Activated naive CD4-positive, alpha-beta T cell treated with Interleukin-2 at 50 U/mL for 16 hours (primary cell): ENCODE measurements at regions not wholly inside any gene's neighbourhood (a gene's known extent, or its start where the extent isn't known, plus 50 kb on each side); places are given as distances from the start of the nearest gene placed in this dataset.
"Not testable (repeated sequence)": the region's sequence is repeated elsewhere in the genome, so short reads cannot be mapped to it uniquely, and the experiment has no call there.

ENCODE experiments used
- DNase-seq: peaks from one replicate; pipeline ENCODE4 v3.0.0-alpha.2; 2020

DNA sequence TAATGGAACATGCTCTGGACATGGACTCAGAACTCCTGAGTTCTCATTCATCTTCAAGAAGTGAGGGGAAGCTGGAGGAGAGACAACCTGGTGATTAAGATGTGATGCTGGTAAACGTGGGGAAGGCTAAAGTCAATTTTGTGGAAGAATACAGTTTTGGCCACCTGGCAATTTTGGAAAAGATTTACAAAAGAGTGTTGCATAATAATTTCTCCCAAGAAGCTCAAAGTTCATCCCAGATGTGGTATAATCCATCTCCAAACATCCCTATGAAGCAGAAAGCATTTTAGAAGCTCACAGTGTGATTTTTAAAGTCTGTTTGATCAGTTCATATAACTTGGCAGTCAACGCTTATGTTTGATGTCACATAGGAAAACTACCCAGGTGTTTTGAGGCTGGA, 208.7 kb downstream of the LMX1A start:
- DNase-seq: no peak

DNA sequence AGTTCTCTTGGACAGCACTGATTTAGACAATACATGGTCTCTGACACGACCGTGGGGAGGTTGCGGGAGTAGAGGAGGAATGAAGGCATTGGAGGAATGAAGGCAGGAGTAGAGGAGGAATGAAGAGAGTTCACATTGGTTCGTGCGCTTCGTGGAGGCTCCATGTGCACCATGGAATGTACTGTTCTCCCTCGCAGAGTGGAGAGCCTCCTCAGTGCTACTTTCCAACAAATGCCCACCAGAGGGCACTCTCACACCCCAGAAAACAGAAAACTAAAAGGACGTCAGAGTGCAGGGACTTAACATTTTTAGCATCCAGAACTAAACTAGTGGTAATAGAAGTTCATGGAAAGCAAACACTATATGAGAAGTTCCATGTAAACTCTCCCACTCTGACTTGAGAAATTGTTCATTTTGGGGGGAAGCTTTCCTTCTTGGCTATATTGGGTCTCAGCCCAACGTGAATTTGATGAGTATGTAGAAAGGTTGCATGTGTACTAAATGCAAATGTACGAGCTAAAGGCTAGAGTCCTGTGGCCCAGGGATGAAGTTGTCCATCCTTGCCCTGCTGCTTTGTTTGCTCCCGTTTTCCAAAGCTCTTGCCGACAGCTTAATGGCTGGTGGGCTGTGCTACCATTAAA, 211.6 kb downstream of the LMX1A start:
- peak; percentile 10 for DNase-seq

DNA sequence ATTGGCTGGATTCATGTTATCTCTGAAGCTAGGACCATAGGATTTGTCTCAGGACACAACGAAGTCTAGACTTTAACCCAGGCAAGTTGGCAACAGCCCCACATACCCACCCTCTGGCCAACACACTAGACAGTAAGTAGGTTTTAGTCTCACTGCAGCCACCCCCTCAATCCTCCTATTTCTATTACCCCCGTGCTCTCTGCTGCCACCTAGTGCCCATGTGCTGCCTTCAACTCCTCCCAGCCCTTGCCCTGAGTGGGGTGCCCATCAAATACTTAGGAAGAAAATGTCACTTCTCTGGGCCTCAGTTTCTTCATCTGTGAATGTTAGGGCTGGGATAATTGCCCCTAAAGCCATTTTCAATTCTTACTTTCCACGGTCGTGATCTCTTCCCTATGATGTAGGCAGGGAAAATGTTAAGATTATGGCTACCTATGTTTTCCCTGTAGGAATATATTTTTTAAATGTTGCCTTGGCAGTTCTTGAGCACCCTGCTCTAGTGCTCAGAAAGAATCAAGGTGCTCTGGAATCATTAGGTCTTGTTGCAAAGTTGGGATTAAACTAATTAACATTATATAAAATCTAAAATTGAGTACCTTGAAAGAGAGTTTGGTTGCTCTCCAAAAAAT, 213.0 kb downstream of the LMX1A start:
- DNase-seq: peak; percentile 5

DNA sequence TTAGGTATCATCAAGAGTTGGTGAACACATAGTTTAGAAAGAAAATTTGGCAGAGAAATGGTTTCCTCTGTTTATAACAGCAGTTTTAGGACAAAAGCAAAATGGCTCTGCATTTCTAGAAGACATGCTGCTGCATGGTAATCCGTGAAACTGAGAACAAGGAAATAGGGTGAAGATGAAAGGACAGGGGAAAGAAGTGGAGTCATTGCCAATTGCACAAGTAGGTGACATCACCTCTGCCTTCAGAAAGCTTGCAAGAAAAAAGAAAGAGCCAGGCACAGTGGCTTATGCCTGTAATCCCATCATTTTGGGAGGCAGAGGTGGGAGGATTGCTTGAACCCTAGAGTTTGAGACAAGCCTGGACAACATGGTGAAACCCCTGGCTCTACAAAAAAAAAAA, 217.6 kb downstream of the LMX1A start:
- DNase-seq: no peak

DNA sequence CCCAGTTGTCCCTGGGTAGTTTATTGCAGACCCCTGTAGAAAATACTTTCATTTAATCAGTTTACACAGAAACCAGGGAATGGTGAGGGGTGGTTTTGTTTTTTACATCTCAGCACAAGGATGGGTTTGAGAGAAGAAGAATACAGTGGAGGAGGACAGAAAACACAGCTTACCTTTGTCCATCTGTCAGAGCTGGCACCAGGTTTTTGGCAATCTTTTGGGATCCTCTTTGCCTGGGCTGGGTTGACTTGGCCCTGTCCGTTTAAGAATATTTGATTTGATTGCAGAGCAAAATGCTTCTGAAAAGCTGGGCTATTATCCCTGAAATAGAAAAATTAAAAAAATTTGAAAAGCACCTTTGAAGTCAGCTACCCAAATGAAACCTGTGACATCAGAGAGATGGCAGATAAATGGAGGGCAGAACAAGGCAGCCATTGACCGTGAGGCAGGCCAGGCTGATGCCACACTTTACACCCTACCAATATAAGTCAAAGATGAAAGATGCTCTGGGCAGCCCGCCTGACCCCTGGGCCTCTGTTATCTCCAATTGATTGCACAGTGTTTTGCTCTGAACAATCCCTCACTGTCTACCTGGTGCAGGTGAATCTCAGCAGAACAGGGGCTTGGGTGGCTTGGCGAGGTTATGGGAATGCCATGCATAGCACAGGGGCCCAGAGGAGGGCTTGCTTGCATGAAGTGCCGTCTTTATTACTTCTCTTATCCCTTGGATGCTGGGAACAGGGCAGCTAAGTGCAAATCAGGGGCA, 218.8 kb downstream of the LMX1A start:
- DNase-seq: no peak

DNA sequence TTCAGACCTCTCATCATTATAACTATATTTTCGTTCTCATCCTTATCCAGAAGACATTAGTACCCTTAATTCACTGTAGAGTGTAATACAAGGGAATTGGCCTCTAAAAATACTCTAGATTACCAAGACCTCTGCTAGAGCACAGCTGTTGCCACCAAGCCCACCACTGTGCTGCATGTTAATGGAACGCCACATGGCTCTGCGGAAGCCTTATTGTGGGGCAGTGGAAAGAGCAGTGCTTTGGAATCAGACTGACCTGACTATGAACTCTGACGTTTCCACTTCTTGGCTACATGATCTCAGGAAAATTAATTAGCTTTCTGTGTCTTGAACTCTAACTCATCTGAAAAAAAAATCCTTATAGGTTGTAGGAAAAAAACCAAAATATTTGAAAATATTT, 222.1 kb downstream of the LMX1A start:
- no peak for DNase-seq

DNA sequence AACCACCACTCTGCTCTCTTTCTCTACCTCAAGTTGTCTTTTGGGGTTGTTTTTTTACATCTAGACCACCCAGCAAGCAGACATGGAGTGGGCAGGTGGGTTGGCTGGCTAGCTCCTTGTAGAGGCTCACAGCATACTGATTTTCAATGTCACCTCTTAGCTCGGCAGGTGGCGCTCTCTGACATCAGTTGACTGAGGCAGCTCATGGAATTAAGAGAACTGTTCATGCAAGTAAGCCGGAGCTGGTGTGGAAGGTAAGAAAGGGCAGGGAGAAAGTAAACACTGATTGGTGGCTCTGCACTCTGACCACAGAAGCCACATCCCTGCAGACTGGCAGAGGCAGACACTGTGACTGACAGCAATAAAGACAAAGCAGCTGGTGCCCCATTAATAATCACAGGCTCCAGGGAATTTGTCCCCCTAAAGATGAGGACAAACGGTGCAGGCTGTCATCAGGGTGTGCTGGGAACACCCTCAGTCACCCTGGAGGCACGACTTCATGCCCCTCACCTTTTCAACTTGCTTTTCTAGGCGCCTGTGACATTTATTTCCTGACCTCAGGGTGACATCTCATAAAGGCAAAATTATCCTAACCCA, 226.8 kb downstream of the LMX1A start:
- no peak for DNase-seq

DNA sequence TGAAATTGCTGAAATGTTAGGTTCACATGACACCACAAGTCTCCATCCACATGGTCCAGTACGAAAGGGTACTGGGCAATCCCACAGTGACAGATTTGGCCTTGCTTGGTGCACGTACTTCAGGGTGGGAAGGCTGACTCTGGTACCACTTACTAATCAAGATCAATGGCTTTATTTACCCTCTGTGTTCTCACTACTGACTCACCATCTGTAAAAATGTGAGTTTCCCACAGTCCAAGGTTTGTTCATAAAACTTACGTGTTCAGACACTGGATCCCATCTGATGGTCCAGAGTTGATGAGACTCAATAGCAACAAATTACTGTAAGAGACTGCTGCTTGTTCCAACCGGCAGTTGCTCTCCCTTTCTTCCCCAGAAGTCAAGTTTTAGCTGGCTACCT, 231.7 kb downstream of the LMX1A start:
- no peak for DNase-seq

DNA sequence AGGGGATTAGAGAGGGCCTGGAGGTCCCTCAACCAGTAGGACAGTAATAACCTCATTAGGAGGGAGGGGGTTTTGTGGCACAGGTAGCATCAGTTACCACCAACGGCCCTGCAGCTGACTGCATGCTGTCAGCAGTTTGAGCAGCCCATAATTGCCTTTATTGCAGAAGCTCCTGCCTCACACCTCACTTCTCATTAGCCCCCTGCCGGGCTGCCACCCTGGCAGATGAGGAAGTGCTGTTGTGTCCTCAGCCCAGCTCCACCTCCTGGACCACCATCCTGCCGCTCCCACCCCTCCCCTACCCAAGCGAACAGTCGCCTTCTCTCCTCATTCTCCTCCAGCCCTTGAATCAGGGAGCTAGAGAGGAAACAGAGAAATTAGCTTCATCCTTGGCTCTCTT, 237.4 kb downstream of the LMX1A start:
- DNase-seq: no peak

DNA sequence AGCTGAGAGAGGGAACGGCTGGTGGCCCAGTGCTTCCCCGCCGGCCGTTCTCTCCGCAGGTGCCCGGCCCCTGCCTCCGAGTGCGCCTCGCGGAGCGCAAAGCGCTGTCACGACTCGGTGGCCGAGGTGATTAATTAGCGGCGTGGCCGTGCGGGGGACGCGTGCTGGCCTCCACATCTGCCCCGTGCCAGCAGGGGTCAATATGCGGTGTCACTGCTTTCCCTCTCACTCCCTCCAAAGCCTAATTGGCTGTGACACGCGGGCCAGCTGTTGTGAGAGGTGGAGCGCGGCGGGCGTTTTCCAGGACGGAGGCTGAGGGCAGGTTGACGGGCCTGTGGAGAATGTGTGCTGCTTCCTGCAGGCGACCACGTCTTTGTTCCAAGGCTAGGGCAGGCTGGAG, 239.0 kb downstream of the LMX1A start:
- DNase-seq: no peak

DNA sequence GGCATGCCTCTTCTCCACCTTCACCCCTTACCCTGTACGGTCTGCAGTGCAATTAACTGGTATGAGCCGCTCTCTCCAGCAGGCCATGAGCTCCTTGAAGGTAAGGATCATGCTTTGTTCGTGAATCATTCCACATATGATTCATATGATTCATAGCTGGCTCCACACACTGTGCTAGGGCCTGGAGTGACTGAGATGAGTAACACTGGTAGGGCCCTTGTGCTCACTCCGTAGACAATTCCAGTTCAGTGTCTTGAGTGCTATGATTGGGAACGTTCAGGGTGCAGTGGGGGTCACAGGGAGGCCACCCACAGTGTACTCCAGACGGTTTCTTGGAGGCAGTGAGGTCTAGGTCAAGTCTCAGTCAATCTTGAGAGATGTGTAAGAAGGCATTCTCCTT, 239.8 kb downstream of the LMX1A start:
- no peak for DNase-seq

DNA sequence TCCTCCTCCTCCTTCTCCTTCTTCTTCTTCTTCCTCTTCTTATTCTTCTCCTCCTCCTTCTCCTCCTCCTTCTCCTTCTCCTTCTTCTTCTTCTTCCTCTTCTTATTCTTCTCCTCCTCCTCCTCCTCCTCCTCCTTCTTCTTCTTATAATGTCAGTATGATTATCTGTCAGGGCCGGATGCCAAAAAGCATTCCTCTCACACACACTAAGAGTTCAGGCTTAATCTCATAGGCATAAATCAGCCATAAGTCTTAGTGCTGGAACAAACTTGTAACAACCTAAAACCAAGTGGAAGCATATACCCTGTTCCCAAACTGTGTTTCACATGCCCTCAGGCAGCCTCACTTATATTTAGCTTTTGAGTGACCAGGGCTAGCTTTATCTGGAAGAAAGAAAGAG, 240.3 kb downstream of the LMX1A start:
- no peak for DNase-seq

DNA sequence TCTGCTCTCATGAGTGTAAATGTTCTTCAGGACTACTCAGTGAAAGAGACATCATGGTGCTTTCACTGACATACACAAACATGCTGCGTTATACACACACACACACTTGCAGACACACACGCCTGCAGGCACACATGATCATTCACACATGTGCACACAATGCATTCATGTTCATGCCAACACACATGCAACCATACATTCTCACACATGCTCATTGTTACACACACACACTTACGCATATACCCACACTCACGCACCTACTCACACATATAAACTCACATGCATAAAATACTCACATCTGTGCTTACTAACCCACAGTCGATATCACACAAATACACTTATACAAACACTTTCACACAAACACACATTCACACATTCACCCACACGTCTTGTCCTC, 241.6 kb downstream of the LMX1A start:
- no peak for DNase-seq

DNA sequence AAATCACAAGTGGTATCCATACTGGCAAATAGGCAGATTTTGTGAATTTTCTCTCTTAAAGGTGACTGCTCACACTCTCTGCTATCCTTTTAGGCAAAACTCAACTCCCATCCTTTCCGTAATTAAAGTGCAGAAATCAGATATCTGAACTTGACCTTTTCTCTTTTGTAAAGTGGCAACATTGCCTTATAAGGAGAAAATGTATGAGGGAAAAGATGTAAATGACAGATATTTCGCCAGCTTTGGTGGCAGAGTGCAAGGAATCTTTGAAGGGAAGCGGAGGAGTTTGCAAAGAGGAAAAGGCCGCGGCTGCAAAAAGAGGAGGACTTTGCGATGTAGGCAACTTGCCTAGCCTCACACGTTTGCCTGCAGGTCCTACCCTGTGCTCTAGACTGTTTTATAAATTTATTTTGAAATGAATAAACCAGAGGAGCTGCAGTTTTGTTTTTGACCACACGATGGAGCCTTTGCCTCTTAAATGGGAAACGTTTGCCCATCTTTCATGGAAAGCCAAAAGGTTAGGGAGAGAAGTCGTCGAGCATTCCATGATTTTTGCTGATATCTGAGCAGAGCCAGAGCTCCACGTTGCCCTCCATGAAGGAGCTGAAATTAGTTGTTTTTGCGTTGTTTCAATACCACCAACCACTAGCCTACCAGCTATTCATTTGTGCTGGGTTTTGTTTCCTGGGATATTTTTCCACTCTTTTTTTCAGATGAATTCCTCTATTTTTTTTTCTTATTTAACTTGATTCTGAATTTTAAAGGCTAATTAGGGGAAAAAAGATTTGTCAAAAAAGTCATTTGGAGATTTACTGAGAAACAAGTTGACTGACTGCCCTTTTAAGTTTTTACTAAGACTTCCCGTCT, 242.3 kb downstream of the LMX1A start:
- DNase-seq: no peak

DNA sequence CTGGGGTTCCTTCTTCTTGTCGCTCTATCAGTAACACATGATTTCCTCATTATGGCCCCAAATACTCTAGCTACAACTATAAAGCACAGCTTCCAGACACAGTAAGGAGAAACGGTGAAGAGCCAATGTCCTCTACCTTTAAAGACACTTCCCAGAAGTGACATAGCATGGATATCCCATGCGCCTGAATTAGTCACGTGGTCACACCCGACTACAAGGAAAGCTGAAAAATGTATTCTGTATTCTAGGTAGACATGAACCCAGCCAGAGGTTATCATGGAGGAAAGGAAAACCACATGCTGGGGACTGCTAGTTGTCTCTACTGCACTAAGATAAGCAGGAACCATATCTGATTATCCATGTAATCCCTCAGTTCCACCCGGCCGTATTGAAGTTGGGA, 244.3 kb downstream of the LMX1A start:
- no peak for DNase-seq

DNA sequence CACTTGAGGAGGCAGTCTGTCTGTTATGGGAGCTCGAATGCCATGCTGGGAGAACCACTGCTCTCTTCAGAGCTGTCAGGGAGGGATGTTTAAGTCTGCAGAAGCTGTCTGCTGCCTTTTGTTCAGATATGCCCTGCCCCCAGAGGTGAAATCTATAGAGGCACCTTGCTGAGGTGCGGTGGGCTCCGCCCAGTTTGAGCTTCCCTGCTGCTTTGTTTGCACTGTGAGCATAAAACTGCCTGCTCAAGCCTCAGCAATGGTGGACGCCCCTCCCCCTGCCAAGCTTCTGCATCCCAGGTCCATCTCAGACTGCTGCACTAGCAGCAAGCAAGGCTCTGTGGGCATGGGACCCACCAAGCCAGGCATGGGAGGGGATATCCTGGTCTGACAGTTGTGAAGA, 247.5 kb downstream of the LMX1A start:
- DNase-seq: no peak

DNA sequence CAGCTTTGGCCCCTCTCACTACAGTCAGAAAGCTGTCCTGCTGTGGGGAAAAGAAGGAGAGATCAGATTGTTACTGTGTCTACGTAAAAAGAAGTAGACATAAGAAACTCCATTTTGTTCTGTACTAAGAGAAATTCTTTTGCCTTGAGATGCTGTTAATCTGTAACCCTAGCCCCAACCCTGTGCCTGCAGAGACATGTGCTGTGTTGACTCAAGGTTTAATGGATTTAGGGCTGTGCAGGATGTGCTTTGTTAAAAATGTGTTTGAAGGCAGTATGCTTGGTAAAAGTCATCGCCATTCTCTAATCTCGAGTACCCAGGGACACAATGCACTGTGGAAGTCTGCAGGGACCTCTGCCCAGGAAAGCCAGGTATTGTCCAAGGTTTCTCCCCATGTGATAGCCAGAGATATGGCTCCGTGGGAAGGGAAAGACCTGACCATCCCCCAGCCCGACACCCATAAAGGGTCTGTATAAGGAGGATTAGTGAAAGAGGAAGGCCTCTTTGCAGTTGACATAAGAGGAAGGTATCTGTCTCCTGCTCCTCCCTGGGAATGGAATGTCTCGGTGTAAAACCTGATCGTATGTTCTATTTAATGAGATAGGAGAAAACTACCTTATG, 263.9 kb downstream of the LMX1A start:
- not testable (repeated sequence) for DNase-seq

DNA sequence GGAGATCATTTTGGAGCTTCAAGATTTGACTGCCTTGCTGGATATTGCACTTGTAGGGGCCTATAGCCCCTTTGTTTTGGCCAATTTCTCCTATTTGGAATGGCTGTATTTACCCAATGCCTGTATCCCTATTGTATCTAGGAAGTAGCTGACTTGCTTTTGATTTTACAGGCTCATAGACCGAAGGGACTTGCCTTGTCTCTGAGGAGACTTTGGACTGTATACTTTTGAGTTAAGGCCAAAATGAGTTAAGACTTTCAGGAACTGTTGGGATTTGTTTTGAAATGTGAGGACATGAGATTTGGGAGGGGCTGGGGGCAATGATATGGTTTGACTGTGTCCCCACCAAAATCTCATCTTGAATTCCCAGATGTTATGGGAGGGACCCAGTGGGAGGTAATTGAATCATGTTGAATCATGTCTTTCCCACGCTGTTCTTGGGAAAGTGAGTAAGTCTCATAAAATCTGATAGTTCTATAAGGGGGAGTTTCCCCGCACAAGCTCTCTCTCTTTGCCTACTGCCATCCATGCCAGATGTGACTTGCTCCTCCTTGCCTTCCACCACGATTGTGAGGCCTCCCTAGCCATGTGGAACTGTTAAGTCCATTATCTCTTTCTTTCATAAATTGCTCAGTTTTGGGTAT, 276.1 kb downstream of the LMX1A start:
- no peak for DNase-seq

DNA sequence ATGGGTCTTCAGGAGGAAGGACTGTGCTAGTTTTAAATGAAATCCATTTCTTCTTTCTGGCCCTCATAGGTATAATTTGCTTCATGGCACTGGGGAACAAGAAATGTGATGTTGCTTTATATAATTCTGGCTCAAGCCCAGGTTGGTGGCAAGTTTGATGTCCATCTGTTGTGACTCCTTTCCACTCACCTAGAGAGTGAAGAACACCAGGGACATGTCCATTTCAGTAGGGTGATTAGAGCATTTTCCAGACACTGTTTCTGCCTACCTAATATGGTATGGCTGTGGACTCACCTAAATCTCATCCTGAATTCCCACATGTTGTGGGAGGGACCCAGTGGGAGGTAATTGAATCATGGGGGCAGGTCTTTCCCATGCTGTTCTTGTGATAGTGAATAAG, 278.1 kb downstream of the LMX1A start:
- DNase-seq: no peak

DNA sequence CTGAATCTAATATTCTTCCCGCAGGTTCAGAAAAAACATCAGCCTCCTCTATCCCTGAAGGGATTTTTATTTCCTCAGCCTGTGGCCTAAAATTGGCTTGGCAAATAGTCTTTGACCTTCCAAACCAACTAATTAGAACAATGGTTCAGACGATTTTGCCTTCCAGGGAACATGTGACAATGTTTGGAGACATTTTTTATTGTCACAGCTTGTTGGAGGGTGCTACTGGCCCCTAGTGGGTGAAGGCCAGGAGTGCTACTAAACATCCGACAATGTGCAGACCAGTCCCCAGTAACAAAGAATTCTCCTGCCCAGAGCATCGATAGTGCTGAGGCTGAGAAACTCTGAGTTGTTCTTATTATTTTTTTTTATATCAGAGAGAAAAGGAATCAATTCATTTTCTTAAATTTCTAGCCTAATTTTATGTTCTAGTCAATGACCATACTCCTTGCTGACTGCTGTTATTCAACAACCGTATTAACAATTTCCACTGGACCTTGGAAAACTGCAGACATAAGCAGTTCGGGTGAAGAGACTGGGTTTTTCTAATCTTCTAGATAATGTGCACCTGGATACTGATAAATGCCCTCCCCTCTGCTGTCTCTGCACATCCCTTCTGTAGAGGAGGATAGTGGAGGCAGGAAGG, 280.7 kb downstream of the LMX1A start:
- DNase-seq: no peak

DNA sequence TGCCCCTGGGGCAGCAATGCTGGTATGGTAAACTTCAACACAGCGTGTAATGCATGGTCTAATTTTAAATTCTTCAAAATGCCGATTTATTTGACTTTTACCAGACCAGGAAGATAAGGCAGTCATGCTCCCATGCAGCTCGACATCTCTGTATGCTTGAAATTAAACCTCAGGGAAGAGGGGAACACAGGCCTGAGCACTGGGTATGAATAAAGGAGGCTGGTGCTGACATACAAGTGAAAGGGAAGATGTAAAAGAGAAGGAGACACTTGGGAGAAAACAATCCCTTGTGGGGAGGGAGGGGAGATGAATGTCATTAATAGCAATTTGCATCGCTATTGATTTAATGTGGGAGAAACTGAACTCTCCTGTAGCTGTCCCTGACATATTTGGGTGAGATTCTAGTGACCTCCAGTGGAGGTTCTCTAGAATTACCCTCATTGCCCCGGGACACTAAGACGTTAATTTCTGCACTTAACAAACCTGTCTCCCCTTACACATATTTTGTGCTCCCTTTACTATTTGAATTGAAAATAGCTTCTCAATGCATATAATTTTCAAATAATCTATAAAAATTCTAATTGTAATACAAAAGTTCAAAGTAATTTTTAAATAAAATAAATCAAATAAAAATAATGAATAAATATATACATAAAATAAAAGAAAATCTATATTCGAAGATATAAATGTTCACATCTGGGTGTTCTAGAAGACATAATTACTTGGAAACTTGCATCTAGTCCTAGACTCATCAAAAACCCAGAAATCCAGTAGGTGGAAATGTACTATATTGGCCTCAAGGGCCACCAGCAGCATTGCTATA, 283.1 kb downstream of the LMX1A start:
- no peak for DNase-seq
